HEK293T (cell line): ENCODE measurements at regions not wholly inside any gene's neighbourhood (a gene's known extent, or its start where the extent isn't known, plus 50 kb on each side); places are given as distances from the start of the nearest gene placed in this dataset.

Experiments used
- ARNT ChIP-seq: fragments of 450-650 bp; IDR thresholded peaks from 2 replicates; pipeline ENCODE4 v1.6.1; 2017; ENCODE audit warnings: mild to moderate bottlenecking
- BHLHE40 ChIP-seq: fragments of 450-650 bp; IDR thresholded peaks from 2 replicates; pipeline ENCODE4 v1.6.1; 2016; ENCODE audit warnings: mild to moderate bottlenecking, moderate library complexity, borderline replicate concordance
- CTBP1 ChIP-seq: fragments of 450-650 bp; IDR thresholded peaks from 2 replicates; pipeline ENCODE4 v1.6.1; 2016; ENCODE audit warnings: borderline replicate concordance
- ELF4 ChIP-seq: fragments of 450-650 bp; IDR thresholded peaks from 2 replicates; pipeline ENCODE4 v1.6.1; 2017; ENCODE audit warnings: antibody characterized with exemption
- FOXA1 ChIP-seq: fragments of 450-650 bp; IDR thresholded peaks from 2 replicates; pipeline ENCODE4 v1.6.1; 2016; ENCODE audit warnings: mild to moderate bottlenecking
- NFRKB ChIP-seq: fragments of 450-650 bp; IDR thresholded peaks from 2 replicates; pipeline ENCODE4 v1.6.1; 2016; ENCODE audit warnings: mild to moderate bottlenecking, moderate library complexity
- PKNOX1 ChIP-seq: fragments of 450-650 bp; IDR thresholded peaks from 2 replicates; pipeline ENCODE4 v1.6.1; 2016
- SP1 ChIP-seq: fragments of 450-650 bp; IDR thresholded peaks from 2 replicates; pipeline ENCODE4 v1.6.1; 2017
- SUZ12 ChIP-seq: fragments of 450-650 bp; IDR thresholded peaks from 2 replicates; pipeline ENCODE4 v1.6.1; 2016; ENCODE audit warnings: mild to moderate bottlenecking
- TARDBP ChIP-seq: fragments of 450-650 bp; IDR thresholded peaks from 2 replicates; pipeline ENCODE4 v1.6.1; 2016

GRCh38 chrX:138058931-138059330 lies 493.0 kb downstream of the ZIC3 start:
- no peak for TF ChIP-seq TARDBP
- TF ChIP-seq FOXA1 = no peak
- TF ChIP-seq PKNOX1 = no peak
- TF ChIP-seq SP1 = no peak
- TF ChIP-seq CTBP1 = no peak
- no peak for TF ChIP-seq NFRKB
- TF ChIP-seq ARNT = no peak
- TF ChIP-seq SUZ12 = no peak
- no peak for TF ChIP-seq ELF4
- TF ChIP-seq BHLHE40 = no peak
